Bone marrow (tissue), 2 donors: ENCODE measurements at regions not wholly inside any gene's neighbourhood (a gene's known extent, or its start where the extent isn't known, plus 50 kb on each side); places are given as distances from the start of the nearest gene placed in this dataset.

Experiments used
- DNase-seq, 2 donors: peaks; one replicate each; lab custom pipeline; 2025; lab: John Stamatoyannopoulos, UW

DNA sequence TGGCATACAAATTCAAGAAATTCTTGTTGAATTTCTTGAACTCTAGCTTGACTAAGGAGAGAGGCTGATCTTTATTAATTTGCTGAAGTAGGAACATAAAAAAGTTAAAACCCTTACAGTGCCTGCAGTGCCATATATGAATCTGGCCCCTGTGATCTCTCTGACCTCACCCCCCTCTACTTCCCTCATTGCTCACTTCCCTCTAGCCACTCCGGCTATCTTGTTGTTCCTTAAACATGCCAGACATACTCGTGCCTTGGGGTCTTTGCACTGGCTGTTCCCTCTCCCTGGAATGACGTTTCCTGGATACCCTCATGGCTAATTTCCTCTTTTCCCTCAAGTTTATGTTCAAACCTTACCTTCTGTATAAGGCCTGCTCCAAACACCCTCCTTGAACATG, 246.3 kb upstream of the SIX2 start:
- peak in 1 of 2 donors; percentile 50 for DNase-seq

DNA sequence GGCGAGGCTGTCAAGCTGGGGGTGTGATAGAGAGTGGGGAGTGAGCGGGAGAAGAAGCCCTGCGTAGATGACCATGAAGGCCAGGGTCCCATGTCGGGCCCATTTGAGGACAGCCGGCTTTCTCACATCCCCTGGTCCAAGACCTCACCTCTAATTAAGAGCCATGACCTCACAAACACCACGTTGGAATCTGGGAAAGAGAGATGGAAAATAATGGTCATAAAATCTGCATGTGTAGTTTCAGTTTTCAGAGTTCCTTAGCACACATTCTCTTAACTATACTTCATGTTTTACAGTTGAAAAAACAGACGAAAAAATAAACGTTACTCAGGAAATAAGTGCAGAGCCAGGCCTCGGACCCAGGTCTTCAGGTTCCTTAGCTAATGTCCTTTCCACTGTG, 244.8 kb upstream of the SIX2 start:
- no peak for DNase-seq

DNA sequence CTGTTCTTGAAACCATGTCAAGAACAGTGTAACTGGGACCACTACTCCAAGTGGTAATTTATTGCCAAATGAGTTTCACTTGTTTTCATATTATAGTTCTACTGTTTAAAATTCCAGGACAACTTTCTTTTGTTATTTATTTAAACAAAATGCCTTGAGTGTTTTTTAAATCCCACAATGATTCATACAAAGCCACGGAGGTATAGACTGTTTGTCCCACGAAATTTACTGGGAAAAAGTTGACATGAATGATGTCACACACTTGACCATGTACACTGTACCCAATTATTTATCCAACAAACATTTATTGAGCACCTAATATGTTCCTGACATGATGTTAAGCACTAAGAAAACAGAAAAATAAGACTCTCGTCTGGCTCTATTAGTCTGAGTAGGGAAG, 243.9 kb upstream of the SIX2 start:
- DNase-seq = no peak

DNA sequence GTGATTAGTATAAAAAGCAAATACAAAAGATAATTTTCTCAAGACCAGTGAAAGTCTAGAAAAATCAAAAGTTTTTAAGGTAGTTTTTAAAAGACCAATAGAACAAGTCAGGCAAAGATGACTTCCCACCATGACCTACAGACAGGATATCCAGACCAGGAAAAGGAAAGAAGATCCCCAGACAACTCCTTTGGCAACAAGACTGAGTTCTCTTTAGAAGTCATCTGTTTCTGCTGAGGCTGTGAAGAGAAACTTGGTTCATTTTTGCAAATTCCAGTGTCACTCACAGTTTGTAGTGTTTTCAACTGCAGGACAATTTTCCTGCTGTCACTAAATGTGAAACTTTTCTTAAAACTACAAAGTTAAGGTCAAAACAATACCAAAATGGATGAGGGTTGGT, 240.9 kb upstream of the SIX2 start:
- no peak for DNase-seq

DNA sequence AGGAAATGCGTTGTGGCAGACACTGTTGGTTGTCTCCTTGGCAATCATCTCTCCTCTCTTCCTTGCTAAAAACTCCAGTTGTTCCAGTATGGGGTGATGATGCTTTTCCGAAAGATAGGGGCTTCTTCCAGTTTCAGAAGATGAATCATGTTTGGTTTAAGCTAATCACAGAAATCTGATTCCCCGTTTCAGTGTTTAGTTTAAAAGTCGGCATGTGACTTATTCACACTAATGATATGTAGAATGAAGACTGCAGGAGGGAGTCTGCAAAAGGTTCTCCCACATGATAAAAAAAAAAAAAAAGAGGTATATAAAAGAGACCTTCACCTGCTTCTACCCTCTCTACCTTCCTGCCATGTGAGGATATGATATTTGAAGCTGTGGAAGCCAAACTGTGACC, 239.0 kb upstream of the SIX2 start:
- no peak for DNase-seq

DNA sequence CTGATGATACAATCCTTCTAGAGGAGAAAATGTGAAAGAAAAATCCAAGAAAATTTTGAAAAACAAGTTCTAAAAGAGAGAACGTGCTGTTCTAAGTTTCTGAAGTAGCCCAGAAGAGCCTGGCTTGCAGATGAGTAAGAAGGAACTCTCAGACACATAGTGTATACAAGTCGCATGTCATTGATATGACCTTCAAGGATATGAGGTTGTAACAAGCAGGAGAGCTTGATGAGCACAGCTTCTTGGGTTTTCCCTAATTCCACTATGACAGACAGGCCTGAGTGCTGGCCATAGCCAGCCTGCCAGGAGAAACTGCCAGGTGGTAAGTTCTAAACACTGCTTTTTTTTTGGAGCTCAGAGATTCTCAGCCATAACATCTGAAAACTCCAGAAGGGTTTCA, 235.7 kb upstream of the SIX2 start:
- no peak for DNase-seq

DNA sequence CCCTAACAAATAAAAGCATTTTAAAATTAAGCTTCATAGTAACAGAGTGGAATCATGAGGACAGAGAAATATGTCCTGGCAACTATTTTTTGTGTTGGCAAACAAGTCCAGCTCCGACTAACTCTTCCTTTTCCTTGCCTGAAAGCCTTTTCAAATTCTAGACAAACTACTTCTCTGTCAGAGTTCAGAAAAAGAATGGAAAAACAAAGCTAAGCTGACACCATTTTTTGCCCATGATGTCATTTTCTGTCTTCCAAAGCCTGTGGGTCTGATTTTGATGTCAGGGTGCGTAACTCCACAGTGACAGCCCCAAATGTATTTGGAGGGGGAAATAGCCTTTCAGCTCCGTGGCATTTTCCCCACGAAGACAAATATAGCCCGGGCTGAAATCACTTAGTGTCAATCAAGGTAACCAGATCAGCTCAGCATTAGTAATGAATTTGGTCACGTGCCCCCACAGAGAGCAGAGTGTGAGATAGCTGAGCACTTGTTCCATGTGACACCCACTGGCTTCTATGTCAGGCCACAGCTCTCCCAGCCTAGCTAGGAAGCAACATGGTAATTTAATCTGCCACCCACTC, 233.0 kb upstream of the SIX2 start:
- no peak for DNase-seq

DNA sequence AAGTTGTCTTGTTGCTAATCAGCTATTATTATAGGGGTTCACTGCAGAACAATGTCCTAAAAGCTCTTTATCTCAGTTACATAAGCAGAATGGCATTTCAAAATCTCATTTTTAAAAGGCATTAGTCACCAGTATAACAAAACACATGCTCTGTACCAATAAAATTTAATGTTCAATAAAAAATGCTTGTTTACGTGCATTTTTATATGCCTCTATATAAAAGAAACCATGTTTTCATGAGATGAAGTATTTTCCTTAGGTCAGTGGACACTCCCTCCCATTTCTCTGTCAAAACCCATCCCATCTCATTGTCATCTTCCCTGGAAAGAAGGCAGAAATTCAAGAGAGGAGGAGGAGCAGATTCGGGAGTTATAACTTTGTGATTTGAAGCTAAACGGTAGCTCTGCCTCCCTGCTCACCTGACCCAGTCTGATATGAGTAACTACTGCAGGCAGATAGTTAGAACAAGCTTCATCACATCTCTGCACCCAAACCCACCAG, 231.9 kb upstream of the SIX2 start:
- no peak for DNase-seq

DNA sequence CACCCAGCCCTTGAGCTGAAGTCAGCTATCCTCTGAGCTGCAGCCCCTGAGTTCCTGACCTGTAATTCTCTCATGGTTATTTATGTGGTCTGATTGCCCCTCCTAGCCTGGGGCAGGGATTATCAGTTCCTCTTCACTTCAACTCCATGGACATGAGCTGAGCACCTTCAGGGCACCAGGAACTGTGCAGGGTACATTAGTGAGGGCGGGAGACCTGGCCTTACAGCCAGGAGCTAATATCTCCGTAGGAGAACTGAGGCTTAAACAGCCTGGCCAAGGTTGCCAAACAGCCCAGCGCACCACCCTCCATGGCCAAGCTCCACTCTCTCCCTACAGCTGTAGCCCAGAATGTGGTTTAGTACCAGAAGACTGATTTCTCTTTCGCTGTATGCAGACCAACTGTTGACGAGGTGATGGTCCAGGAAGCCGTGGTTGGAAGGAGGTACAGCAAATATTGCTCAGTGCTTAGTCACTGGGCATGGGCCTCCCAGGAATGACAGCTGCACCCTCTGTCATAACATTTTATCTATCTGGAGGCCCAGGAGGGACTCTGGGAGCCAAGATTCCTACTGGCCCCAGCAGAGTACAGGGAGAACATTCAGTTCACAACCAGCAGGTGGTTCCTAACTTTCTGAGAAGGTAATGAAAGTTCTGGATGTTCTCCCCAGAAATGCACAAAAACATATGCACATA, 228.7 kb upstream of the SIX2 start:
- peak in 1 of 2 donors; percentile 88 for DNase-seq

DNA sequence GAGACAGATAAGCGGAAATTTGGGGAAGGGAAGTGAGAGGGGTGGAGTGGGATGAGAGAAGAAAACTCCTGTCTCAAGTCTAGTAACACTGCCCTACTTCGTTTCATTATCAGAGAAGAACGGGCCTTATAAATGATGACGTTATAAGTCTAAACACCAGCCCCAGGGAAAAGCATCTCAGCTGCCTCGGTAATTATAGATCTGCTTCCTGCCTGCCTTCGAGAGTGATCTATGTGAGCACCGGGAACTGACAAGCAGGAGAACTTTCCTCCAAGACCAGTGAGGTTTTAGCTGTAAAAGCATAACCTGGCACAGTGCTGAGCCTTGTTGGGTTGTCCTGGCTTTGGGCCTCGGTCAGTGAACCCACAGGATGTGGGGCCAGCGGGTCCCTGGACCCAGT, 227.9 kb upstream of the SIX2 start:
- peak in 1 of 2 donors; percentile 45 for DNase-seq

DNA sequence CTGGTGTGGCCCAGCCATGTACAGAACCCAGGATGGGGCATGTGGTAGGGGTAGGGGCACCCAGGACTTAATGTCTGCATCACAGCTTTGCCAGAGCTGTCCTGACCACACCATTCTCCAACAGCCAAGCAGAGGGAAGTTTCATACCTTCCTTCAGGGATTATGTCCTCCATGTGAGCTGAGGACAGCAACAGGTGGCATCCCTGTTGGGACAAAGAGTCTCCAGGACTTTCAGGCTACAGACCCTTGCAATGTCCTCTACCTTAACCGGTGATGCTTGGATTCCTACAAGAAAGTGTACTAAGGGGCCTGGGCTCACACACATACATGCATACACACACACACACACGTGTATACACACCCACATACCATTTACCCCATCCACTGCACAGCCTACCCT, 227.0 kb upstream of the SIX2 start:
- DNase-seq = no peak

DNA sequence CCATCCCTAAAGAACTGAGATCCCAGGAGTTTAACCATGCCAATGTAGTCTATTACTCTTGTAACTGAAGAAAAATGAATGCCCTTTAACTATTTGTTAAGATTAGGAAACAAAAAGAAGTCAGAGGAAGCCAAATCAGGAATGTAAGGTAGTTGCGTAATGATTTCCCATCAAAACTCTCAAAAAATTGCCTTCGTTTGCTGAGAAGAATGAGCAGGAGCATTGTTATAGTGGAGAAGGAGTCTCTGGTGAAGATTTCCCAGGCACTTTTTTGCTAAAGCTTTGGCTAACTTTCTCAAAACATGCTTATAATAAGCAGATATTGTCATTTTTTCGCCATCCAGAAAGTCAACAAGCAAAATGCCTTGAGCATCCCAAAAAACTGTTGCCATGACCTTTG, 224.0 kb upstream of the SIX2 start:
- DNase-seq = no peak

DNA sequence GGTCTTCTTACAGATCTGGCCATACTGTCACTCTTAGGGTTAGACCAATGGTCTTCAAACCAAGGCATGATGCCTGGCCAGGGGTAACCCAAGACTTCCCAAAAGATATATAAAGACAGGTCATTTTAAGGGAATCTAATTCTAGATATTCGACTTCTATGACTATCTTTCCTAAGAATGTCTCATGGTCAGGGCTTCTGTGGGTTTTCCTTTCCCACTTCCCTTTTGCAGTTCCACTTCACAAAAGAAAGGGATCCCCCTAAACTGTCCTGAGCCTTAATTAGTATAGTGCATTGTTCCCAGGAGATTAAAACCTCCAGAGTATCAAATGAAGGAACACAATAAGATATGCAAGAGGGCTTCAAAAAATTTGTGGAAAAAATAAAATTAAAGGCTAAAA, 223.6 kb upstream of the SIX2 start:
- DNase-seq = no peak

DNA sequence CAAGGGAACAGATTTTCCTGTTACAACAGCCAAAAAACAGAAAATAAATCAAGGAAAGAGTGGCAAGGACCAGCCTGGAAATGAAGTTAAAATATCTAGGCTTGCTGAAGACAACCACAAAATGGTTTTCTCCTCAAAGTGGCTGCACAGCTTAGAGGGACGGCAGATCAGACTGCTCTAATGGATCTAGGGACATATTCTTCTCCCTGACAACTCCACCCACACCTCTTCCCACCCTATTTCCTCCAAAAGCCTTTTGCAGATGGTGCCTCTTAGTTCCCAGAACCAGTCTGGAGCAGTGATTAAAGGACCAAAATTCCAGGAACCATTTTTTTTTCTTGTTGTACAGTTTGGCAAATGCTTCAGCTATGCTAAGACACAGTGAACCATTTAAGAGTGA, 220.2 kb upstream of the SIX2 start:
- DNase-seq = no peak

DNA sequence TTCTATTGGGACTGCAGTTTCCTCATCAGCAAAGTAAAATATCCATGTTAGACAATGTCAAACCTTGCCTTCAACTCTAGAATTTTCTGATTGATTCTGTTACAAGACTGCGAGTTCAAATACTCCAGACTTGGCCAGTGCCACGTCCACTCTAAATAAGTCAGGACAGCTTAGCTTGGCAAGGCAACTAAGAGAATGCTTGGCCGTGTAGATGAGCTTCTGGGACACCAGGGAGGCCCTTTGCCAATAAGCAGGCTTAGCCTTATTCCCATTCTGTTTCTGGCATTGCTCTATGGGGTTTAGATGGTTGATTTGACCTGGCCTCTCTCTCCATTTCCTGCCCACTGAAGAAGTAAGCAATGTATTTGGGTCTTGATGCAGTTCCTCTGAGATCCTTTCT, 218.1 kb upstream of the SIX2 start:
- no peak for DNase-seq

DNA sequence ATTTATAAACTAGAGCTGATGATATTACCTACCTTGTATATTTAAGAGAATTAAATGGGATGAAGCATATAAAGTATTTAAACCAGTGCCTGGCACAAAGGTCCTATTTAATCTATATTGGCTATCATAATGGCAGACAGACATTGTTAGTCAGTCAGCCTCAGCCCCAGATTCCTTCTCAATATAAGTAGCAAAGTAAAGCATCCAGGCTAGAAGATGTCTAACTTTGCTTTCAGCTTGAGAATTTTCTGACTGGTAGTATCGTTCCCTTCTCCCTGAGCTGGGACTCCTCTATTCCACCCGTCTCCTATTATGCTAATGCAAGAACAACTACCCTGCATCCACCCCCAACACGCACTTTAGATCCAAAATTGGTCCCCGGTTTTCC, 215.7 kb upstream of the SIX2 start:
- no peak for DNase-seq

DNA sequence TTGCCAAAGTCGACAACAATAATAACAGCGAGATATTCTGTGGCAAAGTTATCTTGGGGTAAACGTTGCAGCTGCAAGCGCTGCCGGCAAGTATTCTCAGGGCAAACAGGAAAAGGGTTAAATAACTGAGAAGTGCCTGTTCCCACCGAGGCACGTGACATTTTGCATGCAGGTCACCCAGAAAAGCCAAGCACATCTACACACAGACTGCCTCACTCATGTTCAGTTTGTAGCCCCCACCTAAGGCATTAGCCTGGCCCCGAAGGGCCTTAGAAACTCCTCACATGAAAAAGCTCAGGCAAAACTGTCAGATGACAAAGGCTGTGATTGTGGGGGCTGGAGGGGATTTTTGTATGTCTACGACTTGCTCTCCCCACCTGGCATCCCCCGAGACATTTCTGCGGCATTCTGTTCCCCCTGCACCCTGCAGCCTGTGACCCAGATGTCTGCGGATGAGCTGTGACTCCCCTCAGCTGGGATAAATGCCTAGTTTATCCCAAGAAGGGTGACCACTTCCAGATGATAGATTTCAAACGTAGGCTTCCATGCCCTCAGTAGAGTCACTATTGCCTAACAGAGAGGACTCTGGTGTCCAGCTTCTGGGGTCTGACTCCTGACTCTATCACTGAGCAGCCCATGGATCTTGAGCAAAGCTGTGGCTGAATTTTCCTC, 215.2 kb upstream of the SIX2 start:
- DNase-seq = peak in 1 of 2 donors; percentile 25

DNA sequence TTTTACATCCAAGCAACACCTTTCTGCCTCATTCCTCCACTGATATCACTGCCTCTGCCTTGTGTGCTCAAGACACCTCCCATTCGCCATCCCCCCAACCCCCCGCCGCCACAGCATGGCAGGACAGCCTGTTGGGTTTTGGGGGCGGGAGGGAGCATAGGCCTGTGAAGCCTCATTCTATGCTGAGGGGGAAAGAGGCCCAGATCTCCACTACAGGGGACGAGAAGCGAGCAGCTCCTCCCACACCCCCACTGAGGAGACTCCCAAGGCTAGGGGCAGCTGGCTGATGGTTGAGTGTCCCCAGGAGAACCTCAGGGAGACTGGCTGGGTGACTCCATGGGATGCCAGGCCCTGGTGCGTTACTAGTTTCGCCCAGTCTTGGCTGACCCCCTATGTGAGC, 214.3 kb upstream of the SIX2 start:
- no peak for DNase-seq

DNA sequence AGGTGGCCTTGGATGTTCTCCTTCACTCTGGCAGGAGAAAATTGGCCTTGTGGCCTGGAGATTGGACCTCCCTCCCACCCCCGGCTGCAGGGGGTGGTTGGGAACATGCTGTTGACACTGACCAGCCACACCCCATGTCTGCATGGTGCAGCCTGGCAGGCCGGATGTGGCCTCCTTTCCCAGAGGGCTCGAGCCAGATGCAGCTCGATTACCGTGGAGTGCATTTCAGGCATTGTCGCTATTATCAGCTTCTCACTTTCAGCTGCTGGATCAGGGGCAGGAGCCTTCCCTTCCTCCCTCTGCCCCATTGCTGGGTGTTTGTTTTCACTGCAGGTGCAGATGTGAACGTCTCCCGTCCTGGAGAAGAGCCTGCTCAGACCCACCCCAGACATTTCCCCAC, 211.0 kb upstream of the SIX2 start:
- no peak for DNase-seq

DNA sequence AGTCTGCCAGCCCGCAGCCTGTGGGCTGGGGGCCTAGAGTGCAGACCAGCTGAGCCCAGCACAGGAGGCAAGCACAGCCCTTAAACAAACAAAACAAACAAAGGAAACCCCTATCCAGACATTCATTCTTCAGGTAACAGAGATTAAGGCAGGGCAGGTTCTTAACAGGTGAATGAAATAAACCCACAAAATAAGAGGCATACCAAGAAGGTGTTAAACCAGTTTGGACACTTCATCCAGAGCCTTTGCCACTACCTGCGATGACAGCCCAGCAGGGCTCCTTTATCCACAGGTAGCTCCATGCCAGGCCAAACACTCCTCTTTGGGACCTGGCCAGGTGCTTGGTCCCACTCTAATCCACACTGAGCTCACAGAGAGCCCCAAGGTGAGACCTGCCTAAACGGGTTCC, 209.7 kb upstream of the SIX2 start:
- no peak for DNase-seq

DNA sequence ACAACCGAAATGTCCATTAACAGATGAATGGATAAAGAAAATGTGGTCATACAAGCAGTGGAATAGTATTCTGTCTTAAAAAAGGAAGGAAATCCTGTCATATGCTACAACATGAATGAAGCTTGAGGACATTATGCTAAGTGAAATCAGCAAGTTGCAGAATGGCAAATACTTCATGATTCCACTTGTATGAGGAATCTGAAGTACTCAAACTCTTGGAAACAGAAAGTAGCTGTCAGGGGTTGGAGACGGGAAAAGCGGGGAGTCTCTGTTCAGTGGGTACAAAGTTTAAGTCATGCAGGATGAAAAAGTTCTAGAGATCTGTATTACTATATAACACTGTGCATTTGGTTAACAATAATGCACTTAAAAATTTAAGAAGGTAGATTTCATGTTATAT, 209.0 kb upstream of the SIX2 start:
- no peak for DNase-seq

DNA sequence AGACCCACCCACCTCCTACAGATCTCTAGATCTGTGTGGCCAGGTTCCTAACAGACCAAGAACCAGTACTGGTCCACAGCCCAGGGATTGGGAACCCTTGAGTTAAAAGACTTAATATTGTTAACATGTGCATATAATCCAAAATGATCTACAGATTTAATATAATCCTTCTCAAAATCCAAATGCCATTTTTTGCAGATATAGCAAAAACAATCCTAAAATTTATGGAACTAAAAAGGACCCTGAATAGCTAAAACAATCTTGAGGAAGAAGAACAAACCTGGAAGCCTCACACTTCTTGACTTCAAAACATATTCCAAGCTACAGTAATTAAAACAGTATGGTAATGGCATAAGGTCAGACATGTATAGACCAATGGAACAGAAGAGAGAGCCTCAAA, 206.9 kb upstream of the SIX2 start:
- no peak for DNase-seq

DNA sequence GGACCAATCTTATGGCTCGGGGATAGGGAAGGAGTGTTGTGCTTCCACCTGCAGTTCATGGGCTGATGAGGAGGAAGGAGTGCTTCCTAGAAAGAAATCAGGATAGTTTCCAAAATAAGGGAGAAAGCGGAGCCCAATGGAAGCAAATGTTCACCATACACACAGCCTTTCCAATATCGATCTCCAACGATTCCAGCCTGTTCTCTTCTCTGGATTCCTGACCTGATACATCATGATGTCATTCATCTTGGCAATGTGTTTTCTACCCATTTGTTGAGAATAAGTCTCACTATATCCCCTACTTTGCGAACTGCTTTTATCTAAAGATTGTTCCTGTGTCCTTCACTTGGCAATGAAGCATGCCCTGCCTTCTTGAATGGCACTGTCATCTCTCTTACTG, 205.3 kb upstream of the SIX2 start:
- no peak for DNase-seq
